GM23338 (cell line): ENCODE measurements at regions not wholly inside any gene's neighbourhood (a gene's known extent, or its start where the extent isn't known, plus 50 kb on each side); places are given as distances from the start of the nearest gene placed in this dataset.

Source experiments
- ATAC-seq: fragments of 200-7000 bp; cut with Tn5 transposase; 3 replicates; pipeline ENCODE4 v1.9.1; 2020
- DNase-seq: peaks from one replicate; pipeline ENCODE4 v3.0.0-alpha.2; 2015; ENCODE audit warnings: low spot score
- H2AFZ ChIP-seq: fragments of 200-600 bp; sonication (generic); 2 replicates; pipeline ENCODE4 v1.8.0; 2016; ENCODE audit warnings: antibody characterized with exemption, mild to moderate bottlenecking, moderate library complexity
- H3F3A ChIP-seq: fragments of 200-600 bp; sonication (generic); replicated peaks from 2 replicates; pipeline ENCODE4 v1.8.0; 2017; ENCODE audit warnings: antibody characterized with exemption, mixed run types, low read depth
- H3K27ac ChIP-seq: fragments of 200-600 bp; sonication (generic); 2 replicates; pipeline ENCODE4 v1.6.1; 2016; ENCODE audit warnings: low read depth
- H3K27me3 ChIP-seq: fragments of 200-600 bp; sonication (generic); 2 replicates; pipeline ENCODE4 v1.8.0; 2016; ENCODE audit warnings: mild to moderate bottlenecking, mixed run types, moderate library complexity; ENCODE audit not compliant: insufficient read depth
- H3K36me3 ChIP-seq: fragments of 200-600 bp; sonication (generic); 2 replicates; pipeline ENCODE4 v1.8.0; 2016; ENCODE audit warnings: mild to moderate bottlenecking; ENCODE audit not compliant: insufficient read depth
- H3K4me1 ChIP-seq: fragments of 200-600 bp; sonication (generic); 2 replicates; pipeline ENCODE4 v1.8.0; 2016; ENCODE audit warnings: mild to moderate bottlenecking, moderate library complexity; ENCODE audit not compliant: insufficient read depth
- H3K4me2 ChIP-seq: fragments of 200-600 bp; sonication (generic); 2 replicates; pipeline ENCODE4 v1.7.1; 2017; ENCODE audit warnings: mixed run types
- H3K4me3 ChIP-seq: fragments of 200-600 bp; sonication (generic); 2 replicates; pipeline ENCODE4 v1.6.1; 2016; ENCODE audit warnings: mixed run types
- H3K79me2 ChIP-seq: fragments of 200-600 bp; sonication (generic); replicated peaks from 2 replicates; pipeline ENCODE4 v1.8.0; 2017; ENCODE audit warnings: mild to moderate bottlenecking; ENCODE audit not compliant: insufficient read depth
- H3K9me2 ChIP-seq: fragments of 200-600 bp; sonication (generic); 2 replicates; pipeline ENCODE4 v1.8.0; 2017; ENCODE audit not compliant: insufficient read depth
- H4K20me1 ChIP-seq: fragments of 200-600 bp; sonication (generic); replicated peaks from 2 replicates; pipeline ENCODE4 v1.8.0; 2017; ENCODE audit warnings: mild to moderate bottlenecking; ENCODE audit not compliant: insufficient read depth
- H3K27ac Mint-ChIP-seq: 2 replicates; pipeline ENCODE4 v1.8.0; 2020; ENCODE audit warnings: inconsistent platforms, mild to moderate bottlenecking, moderate library complexity, mixed read lengths
- H3K27me3 Mint-ChIP-seq: 3 replicates; pipeline ENCODE4 v1.8.0; 2022; ENCODE audit warnings: low read depth, mild to moderate bottlenecking, moderate library complexity, mixed read lengths, inconsistent platforms; ENCODE audit not compliant: insufficient read depth, poor library complexity
- H3K36me3 Mint-ChIP-seq: 3 replicates; pipeline ENCODE4 v1.8.0; 2021; ENCODE audit warnings: low read depth, mild to moderate bottlenecking, inconsistent platforms, moderate library complexity, mixed read lengths
- H3K4me1 Mint-ChIP-seq: 3 replicates; pipeline ENCODE4 v1.8.0; 2020; ENCODE audit warnings: mild to moderate bottlenecking, inconsistent platforms, mixed read lengths
- H3K4me3 Mint-ChIP-seq: 3 replicates; pipeline ENCODE4 v1.8.0; 2021; ENCODE audit warnings: moderate library complexity, mild to moderate bottlenecking, inconsistent platforms, mixed read lengths
- H3K9me3 Mint-ChIP-seq: 3 replicates; pipeline ENCODE4 v1.8.0; 2020; ENCODE audit warnings: moderate library complexity, mild to moderate bottlenecking, inconsistent platforms, mixed read lengths
- CTCF ChIP-seq, 2 experiments: fragments of 200-600 bp in 1 of 2; sonication (generic) in 1 of 2; conservative IDR thresholded peaks; 2 replicates each; pipeline versions ENCODE4 v1.5.1 to v1.6.1; 2016 to 2017; ENCODE audit warnings: antibody characterized with exemption in 2 of 2, low read depth in 2 of 2, mild to moderate bottlenecking in 2 of 2, moderate library complexity in 1 of 2
- EZH2phosphoT487 ChIP-seq: fragments of 200-600 bp; sonication (generic); IDR thresholded peaks from one replicate; pipeline ENCODE4 v1.8.1; 2018; ENCODE audit warnings: antibody characterized with exemption; ENCODE audit not compliant: unreplicated experiment
- JUNB ChIP-seq: IDR thresholded peaks from one replicate; pipeline ENCODE4 v1.6.1; 2016; ENCODE audit warnings: antibody characterized with exemption; ENCODE audit not compliant: unreplicated experiment
- NANOG ChIP-seq: IDR thresholded peaks from 2 replicates; pipeline ENCODE4 v1.6.1; 2016; ENCODE audit warnings: antibody characterized with exemption, borderline replicate concordance
- POLR2AphosphoS5 ChIP-seq: IDR thresholded peaks from 2 replicates; pipeline ENCODE4 v1.6.1; 2016; ENCODE audit warnings: antibody characterized with exemption, low read depth
- REST ChIP-seq: IDR thresholded peaks from one replicate; pipeline ENCODE4 v1.6.1; 2018; ENCODE audit warnings: antibody characterized with exemption; ENCODE audit not compliant: unreplicated experiment
- STAT1 ChIP-seq: IDR thresholded peaks from one replicate; pipeline ENCODE4 v1.6.1; 2016; ENCODE audit warnings: antibody characterized with exemption; ENCODE audit not compliant: unreplicated experiment
- ZNF331 ChIP-seq: fragments of 250-450 bp; sonication (Bioruptor Pico); IDR thresholded peaks from 2 replicates; pipeline ENCODE4 v1.5.0; 2020; ENCODE audit warnings: low read depth, mild to moderate bottlenecking, moderate library complexity
- TF ChIP-seq, protein P1 (sequence below): fragments of 250-450 bp; sonication (Bioruptor Pico); IDR thresholded peaks from 2 replicates; pipeline ENCODE4 v1.5.0; 2020; ENCODE audit warnings: mild to moderate bottlenecking, moderate library complexity
- TF ChIP-seq, protein P2 (sequence below): IDR thresholded peaks from 2 replicates; pipeline ENCODE4 v1.6.1; 2016; ENCODE audit warnings: antibody characterized with exemption

DNA sequence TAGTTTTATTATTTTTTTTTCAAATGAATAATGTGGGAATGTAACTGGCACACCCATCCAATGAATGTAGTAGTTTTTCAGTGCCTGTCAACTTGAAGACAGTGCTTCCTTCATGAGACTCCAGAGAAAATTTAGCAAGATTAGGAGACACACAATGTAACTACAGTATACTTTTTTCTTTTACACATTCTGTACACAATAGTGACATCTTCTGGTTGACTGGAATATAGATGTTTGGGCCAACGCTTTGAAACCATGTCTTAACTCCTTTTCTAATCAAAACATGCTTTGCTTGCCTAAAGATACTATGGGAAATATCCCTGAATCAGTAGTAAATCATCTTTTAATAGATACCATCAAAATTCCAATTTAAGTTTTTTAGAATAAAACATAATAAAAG, 229.5 kb upstream of the ZC3H15 start (continued):
- TF ChIP-seq, protein P1, sequence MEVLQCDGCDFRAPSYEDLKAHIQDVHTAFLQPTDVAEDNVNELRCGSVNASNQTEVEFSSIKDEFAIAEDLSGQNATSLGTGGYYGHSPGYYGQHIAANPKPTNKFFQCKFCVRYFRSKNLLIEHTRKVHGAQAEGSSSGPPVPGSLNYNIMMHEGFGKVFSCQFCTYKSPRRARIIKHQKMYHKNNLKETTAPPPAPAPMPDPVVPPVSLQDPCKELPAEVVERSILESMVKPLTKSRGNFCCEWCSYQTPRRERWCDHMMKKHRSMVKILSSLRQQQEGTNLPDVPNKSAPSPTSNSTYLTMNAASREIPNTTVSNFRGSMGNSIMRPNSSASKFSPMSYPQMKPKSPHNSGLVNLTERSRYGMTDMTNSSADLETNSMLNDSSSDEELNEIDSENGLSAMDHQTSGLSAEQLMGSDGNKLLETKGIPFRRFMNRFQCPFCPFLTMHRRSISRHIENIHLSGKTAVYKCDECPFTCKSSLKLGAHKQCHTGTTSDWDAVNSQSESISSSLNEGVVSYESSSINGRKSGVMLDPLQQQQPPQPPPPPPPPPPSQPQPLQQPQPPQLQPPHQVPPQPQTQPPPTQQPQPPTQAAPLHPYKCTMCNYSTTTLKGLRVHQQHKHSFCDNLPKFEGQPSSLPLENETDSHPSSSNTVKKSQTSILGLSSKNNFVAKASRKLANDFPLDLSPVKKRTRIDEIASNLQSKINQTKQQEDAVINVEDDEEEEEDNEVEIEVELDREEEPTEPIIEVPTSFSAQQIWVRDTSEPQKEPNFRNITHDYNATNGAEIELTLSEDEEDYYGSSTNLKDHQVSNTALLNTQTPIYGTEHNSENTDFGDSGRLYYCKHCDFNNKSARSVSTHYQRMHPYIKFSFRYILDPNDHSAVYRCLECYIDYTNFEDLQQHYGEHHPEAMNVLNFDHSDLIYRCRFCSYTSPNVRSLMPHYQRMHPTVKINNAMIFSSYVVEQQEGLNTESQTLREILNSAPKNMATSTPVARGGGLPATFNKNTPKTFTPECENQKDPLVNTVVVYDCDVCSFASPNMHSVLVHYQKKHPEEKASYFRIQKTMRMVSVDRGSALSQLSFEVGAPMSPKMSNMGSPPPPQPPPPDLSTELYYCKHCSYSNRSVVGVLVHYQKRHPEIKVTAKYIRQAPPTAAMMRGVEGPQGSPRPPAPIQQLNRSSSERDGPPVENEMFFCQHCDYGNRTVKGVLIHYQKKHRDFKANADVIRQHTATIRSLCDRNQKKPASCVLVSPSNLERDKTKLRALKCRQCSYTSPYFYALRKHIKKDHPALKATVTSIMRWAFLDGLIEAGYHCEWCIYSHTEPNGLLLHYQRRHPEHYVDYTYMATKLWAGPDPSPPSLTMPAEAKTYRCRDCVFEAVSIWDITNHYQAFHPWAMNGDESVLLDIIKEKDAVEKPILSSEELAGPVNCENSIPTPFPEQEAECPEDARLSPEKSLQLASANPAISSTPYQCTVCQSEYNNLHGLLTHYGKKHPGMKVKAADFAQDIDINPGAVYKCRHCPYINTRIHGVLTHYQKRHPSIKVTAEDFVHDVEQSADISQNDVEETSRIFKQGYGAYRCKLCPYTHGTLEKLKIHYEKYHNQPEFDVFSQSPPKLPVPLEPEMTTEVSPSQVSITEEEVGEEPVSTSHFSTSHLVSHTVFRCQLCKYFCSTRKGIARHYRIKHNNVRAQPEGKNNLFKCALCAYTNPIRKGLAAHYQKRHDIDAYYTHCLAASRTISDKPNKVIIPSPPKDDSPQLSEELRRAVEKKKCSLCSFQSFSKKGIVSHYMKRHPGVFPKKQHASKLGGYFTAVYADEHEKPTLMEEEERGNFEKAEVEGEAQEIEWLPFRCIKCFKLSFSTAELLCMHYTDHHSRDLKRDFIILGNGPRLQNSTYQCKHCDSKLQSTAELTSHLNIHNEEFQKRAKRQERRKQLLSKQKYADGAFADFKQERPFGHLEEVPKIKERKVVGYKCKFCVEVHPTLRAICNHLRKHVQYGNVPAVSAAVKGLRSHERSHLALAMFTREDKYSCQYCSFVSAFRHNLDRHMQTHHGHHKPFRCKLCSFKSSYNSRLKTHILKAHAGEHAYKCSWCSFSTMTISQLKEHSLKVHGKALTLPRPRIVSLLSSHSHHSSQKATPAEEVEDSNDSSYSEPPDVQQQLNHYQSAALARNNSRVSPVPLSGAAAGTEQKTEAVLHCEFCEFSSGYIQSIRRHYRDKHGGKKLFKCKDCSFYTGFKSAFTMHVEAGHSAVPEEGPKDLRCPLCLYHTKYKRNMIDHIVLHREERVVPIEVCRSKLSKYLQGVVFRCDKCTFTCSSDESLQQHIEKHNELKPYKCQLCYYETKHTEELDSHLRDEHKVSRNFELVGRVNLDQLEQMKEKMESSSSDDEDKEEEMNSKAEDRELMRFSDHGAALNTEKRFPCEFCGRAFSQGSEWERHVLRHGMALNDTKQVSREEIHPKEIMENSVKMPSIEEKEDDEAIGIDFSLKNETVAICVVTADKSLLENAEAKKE (CRISPR knock-in tag): no peak
- no peak for TF ChIP-seq POLR2AphosphoS5

- no peak overlapping the region for H2AFZ ChIP-seq
- H3K79me2 ChIP-seq: no peaks in the 10 kb centered on the region
- no peaks in the 10 kb centered on the region for H4K20me1 ChIP-seq
- Mint-ChIP-seq H3K4me1 (peaks cover 11% of the 10 kb centered on the region; the same call in 1 of the 3 replicates), H3K9me3 (peaks cover 10% of the 10 kb centered on the region), H3K36me3 (peaks cover 8% of the 10 kb centered on the region; the same call in 2 of the 3 replicates), H3K27me3 (peaks cover 3% of the 10 kb centered on the region), H3K4me3 (no peak overlapping the region), H3K27ac (peak overlapping the region; percentile 9; the same call in 1 of the 2 replicates)
- H3K4me3 ChIP-seq: no peak overlapping the region
- no peaks in the 10 kb centered on the region for H3K36me3 ChIP-seq
- ATAC-seq: no peak
- H3F3A ChIP-seq: no peaks in the 10 kb centered on the region
- no peak for DNase-seq
- H3K9me2 ChIP-seq: no peaks in the 10 kb centered on the region; the same call in 1 of the 2 replicates
- H3K27ac ChIP-seq: no peak overlapping the region
- 0 out of 2 replicates have a peak, but pooled peaks cover 7% of the 10 kb centered on the region for H3K4me1 ChIP-seq
- no peak overlapping the region for H3K4me2 ChIP-seq
- H3K27me3 ChIP-seq: no peaks in the 10 kb centered on the region
- TF ChIP-seq NANOG (no peak), REST (no peak), JUNB (no peak), EZH2phosphoT487 (no peak), POLR2AphosphoS5 (no peak), STAT1 (no peak), ZNF331 (CRISPR knock-in tag) (no peak), CTCF (conservative IDR thresholded peaks at IDR 0.05; ENCODE audit: low read depth in 2 of 2) (no peak)
- TF ChIP-seq, protein P2, sequence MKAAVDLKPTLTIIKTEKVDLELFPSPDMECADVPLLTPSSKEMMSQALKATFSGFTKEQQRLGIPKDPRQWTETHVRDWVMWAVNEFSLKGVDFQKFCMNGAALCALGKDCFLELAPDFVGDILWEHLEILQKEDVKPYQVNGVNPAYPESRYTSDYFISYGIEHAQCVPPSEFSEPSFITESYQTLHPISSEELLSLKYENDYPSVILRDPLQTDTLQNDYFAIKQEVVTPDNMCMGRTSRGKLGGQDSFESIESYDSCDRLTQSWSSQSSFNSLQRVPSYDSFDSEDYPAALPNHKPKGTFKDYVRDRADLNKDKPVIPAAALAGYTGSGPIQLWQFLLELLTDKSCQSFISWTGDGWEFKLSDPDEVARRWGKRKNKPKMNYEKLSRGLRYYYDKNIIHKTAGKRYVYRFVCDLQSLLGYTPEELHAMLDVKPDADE: no peak
Measured at GRCh38 chr2:186263673-186264250, 222.3 kb upstream of the ZC3H15 start.
